HEK293T (cell line): ENCODE measurements at regions not wholly inside any gene's neighbourhood (a gene's known extent, or its start where the extent isn't known, plus 50 kb on each side); places are given as distances from the start of the nearest gene placed in this dataset.

ENCODE experiments used
- ARNT ChIP-seq: fragments of 450-650 bp; IDR thresholded peaks from 2 replicates; pipeline ENCODE4 v1.6.1; 2017; ENCODE audit warnings: mild to moderate bottlenecking
- BHLHE40 ChIP-seq: fragments of 450-650 bp; IDR thresholded peaks from 2 replicates; pipeline ENCODE4 v1.6.1; 2016; ENCODE audit warnings: mild to moderate bottlenecking, moderate library complexity, borderline replicate concordance
- ELF4 ChIP-seq: fragments of 450-650 bp; IDR thresholded peaks from 2 replicates; pipeline ENCODE4 v1.6.1; 2017; ENCODE audit warnings: antibody characterized with exemption
- FOXA1 ChIP-seq: fragments of 450-650 bp; IDR thresholded peaks from 2 replicates; pipeline ENCODE4 v1.6.1; 2016; ENCODE audit warnings: mild to moderate bottlenecking
- FOXK2 ChIP-seq: fragments of 450-650 bp; IDR thresholded peaks from 2 replicates; pipeline ENCODE4 v1.6.1; 2016; ENCODE audit warnings: mild to moderate bottlenecking
- FOXM1 ChIP-seq: fragments of 450-650 bp; IDR thresholded peaks from 2 replicates; pipeline ENCODE4 v1.6.1; 2017; ENCODE audit warnings: mild to moderate bottlenecking, borderline replicate concordance
- HDGF ChIP-seq: fragments of 450-650 bp; IDR thresholded peaks from 2 replicates; pipeline ENCODE4 v1.6.1; 2017; ENCODE audit warnings: antibody characterized with exemption, borderline replicate concordance
- LEF1 ChIP-seq: fragments of 450-650 bp; IDR thresholded peaks from 2 replicates; pipeline ENCODE4 v1.6.1; 2017; ENCODE audit warnings: mild to moderate bottlenecking, borderline replicate concordance
- NFRKB ChIP-seq: fragments of 450-650 bp; IDR thresholded peaks from 2 replicates; pipeline ENCODE4 v1.6.1; 2016; ENCODE audit warnings: mild to moderate bottlenecking, moderate library complexity
- SP1 ChIP-seq: fragments of 450-650 bp; IDR thresholded peaks from 2 replicates; pipeline ENCODE4 v1.6.1; 2017
- SUZ12 ChIP-seq: fragments of 450-650 bp; IDR thresholded peaks from 2 replicates; pipeline ENCODE4 v1.6.1; 2016; ENCODE audit warnings: mild to moderate bottlenecking
- TARDBP ChIP-seq: fragments of 450-650 bp; IDR thresholded peaks from 2 replicates; pipeline ENCODE4 v1.6.1; 2016
- ZNF384 ChIP-seq: fragments of 450-650 bp; IDR thresholded peaks from 2 replicates; pipeline ENCODE4 v1.6.1; 2016
- TF ChIP-seq, protein P1 (sequence below): fragments of 450-650 bp; IDR thresholded peaks from 2 replicates; pipeline ENCODE4 v1.6.1; 2016

DNA sequence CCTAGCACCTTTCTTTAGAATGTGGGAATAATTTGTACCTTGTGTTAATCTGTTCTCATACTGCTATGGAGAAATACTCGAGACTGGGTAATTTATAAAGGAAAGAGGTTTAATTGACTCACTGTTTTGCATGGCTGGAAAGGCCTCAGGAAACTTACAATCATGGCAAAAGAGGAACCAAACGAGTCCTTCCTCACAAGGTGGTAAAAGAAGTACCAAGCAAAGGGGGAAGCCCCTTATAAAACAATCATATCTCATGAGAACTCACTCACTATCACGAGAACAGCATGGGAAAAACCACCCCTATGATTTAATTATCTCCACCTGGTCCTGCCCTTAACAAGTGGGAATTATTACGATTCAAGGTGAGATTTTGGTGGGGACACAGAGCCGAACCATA, 127.1 kb upstream of the ANO3 start:
- TF ChIP-seq SP1 (no peak), NFRKB (no peak), ZNF384 (no peak), TARDBP (no peak), SUZ12 (no peak), FOXA1 (no peak), ELF4 (no peak), FOXM1 (no peak), FOXK2 (no peak), ARNT (no peak), HDGF (no peak), BHLHE40 (no peak), LEF1 (no peak)
- TF ChIP-seq, protein P1, sequence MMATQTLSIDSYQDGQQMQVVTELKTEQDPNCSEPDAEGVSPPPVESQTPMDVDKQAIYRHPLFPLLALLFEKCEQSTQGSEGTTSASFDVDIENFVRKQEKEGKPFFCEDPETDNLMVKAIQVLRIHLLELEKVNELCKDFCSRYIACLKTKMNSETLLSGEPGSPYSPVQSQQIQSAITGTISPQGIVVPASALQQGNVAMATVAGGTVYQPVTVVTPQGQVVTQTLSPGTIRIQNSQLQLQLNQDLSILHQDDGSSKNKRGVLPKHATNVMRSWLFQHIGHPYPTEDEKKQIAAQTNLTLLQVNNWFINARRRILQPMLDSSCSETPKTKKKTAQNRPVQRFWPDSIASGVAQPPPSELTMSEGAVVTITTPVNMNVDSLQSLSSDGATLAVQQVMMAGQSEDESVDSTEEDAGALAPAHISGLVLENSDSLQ = no peak
